H9 (cell line): ENCODE measurements at regions not wholly inside any gene's neighbourhood (a gene's known extent, or its start where the extent isn't known, plus 50 kb on each side); places are given as distances from the start of the nearest gene placed in this dataset.

ENCODE experiments used
- DNase-seq: peaks from one replicate; pipeline ENCODE4 v3.0.0-alpha.2; 2017
- H2AFZ ChIP-seq: one replicate; pipeline ENCODE4 v1.6.1; 2013; ENCODE audit warnings: mild to moderate bottlenecking, low read length, control low read depth, moderate library complexity
- H2AK5ac ChIP-seq: 2 replicates; pipeline ENCODE4 v1.6.1; 2013; ENCODE audit warnings: low read length, control low read depth, mixed read lengths; ENCODE audit not compliant: insufficient read length
- H2BK120ac ChIP-seq: one replicate; pipeline ENCODE4 v1.6.1; 2013; ENCODE audit warnings: low read depth, mild to moderate bottlenecking, low read length, control low read depth, inconsistent platforms; ENCODE audit not compliant: poor library complexity, severe bottlenecking
- H2BK12ac ChIP-seq: 2 replicates; pipeline ENCODE4 v1.6.1; 2013; ENCODE audit warnings: low read length, control low read depth, mixed read lengths, low read depth; ENCODE audit not compliant: insufficient read length
- H2BK15ac ChIP-seq: 2 replicates; pipeline ENCODE4 v1.6.1; 2013; ENCODE audit warnings: low read depth, low read length, control low read depth
- H2BK20ac ChIP-seq: one replicate; pipeline ENCODE4 v1.6.1; 2013; ENCODE audit warnings: low read depth, mild to moderate bottlenecking, low read length, control low read depth, inconsistent platforms; ENCODE audit not compliant: poor library complexity, severe bottlenecking
- H2BK5ac ChIP-seq: 2 replicates; pipeline ENCODE4 v1.6.1; 2013; ENCODE audit warnings: low read length, control low read depth, mixed read lengths; ENCODE audit not compliant: insufficient read length
- H3K14ac ChIP-seq: 2 replicates; pipeline ENCODE4 v1.6.1; 2013; ENCODE audit warnings: low read length, control low read depth; ENCODE audit not compliant: insufficient read depth
- H3K18ac ChIP-seq: 2 replicates; pipeline ENCODE4 v1.6.1; 2013; ENCODE audit warnings: low read depth, mild to moderate bottlenecking, mixed read lengths, low read length, control low read depth; ENCODE audit not compliant: insufficient read length
- H3K23ac ChIP-seq: 2 replicates; pipeline ENCODE4 v1.6.1; 2013; ENCODE audit warnings: low read length, control low read depth, mixed read lengths, low read depth; ENCODE audit not compliant: insufficient read length
- H3K23me2 ChIP-seq: 2 replicates; pipeline ENCODE4 v1.6.1; 2013; ENCODE audit warnings: low read depth, mild to moderate bottlenecking, mixed read lengths, low read length, control low read depth; ENCODE audit not compliant: insufficient read length, poor library complexity, severe bottlenecking
- H3K27ac ChIP-seq: 2 replicates; pipeline ENCODE4 v1.5.1; 2013; ENCODE audit warnings: low read length, control low read depth, mixed read lengths, low read depth; ENCODE audit not compliant: insufficient read length
- H3K27me3 ChIP-seq: 2 replicates; pipeline ENCODE4 v1.6.1; 2013; ENCODE audit warnings: low read length, control low read depth, inconsistent platforms; ENCODE audit not compliant: insufficient read depth
- H3K4ac ChIP-seq: 2 replicates; pipeline ENCODE4 v1.6.1; 2013; ENCODE audit warnings: low read depth, mild to moderate bottlenecking, control low read depth, inconsistent platforms, low read length, moderate library complexity
- H3K4me1 ChIP-seq: 2 replicates; pipeline ENCODE4 v1.6.1; 2013; ENCODE audit warnings: low read length, control low read depth, inconsistent platforms; ENCODE audit not compliant: insufficient read depth
- H3K4me2 ChIP-seq: 2 replicates; pipeline ENCODE4 v1.6.1; 2013; ENCODE audit warnings: low read length, control low read depth, mixed read lengths; ENCODE audit not compliant: insufficient read length, insufficient read depth
- H3K56ac ChIP-seq: 2 replicates; pipeline ENCODE4 v1.6.1; 2013; ENCODE audit warnings: low read depth, mild to moderate bottlenecking, mixed read lengths, low read length, control low read depth; ENCODE audit not compliant: insufficient read length
- H3K79me1 ChIP-seq: 2 replicates; pipeline ENCODE4 v1.6.1; 2013; ENCODE audit warnings: low read depth, mild to moderate bottlenecking, moderate library complexity, low read length, control low read depth, inconsistent platforms; ENCODE audit not compliant: insufficient read depth, poor library complexity, severe bottlenecking
- H3K79me2 ChIP-seq: 2 replicates; pipeline ENCODE4 v1.6.1; 2013; ENCODE audit warnings: low read length, control low read depth, inconsistent platforms; ENCODE audit not compliant: insufficient read depth
- H3K9ac ChIP-seq: 2 replicates; pipeline ENCODE4 v1.6.1; 2013; ENCODE audit warnings: low read length, control low read depth, mixed read lengths; ENCODE audit not compliant: insufficient read length; ENCODE audit errors: extremely low read depth
- H3K9me3 ChIP-seq: one replicate; pipeline ENCODE4 v1.6.1; 2013; ENCODE audit warnings: low read depth, low read length, inconsistent platforms; ENCODE audit not compliant: control insufficient read depth
- H3T11ph ChIP-seq: one replicate; pipeline ENCODE4 v1.6.1; 2013; ENCODE audit warnings: mild to moderate bottlenecking, low read length, control low read depth, inconsistent platforms
- H4K20me1 ChIP-seq: one replicate; pipeline ENCODE4 v1.6.1; 2013; ENCODE audit not compliant: control insufficient read depth, insufficient read length, insufficient read depth
- H4K5ac ChIP-seq: 2 replicates; pipeline ENCODE4 v1.6.1; 2013; ENCODE audit warnings: low read depth, mild to moderate bottlenecking, mixed read lengths, low read length, control low read depth; ENCODE audit not compliant: insufficient read length
- H4K8ac ChIP-seq: replicated peaks from 2 replicates; pipeline ENCODE4 v1.6.1; 2013; ENCODE audit warnings: low read length, control low read depth, mixed read lengths, low read depth; ENCODE audit not compliant: insufficient read length
- H4K91ac ChIP-seq: 2 replicates; pipeline ENCODE4 v1.6.1; 2013; ENCODE audit warnings: low read depth, mild to moderate bottlenecking, moderate library complexity, mixed read lengths, low read length, control low read depth; ENCODE audit not compliant: insufficient read length
- H3K27ac Mint-ChIP-seq, 3 experiments: 2 replicates in 2 of 3; 3 replicates in 1 of 3; pipeline ENCODE4 v1.8.0; 2020 to 2021; ENCODE audit warnings: mixed read lengths in 3 of 3, mild to moderate bottlenecking in 1 of 3, moderate library complexity in 1 of 3
- H3K27me3 Mint-ChIP-seq: 2 replicates; pipeline ENCODE4 v1.8.0; 2021; ENCODE audit warnings: low read depth, mild to moderate bottlenecking, moderate library complexity, mixed read lengths
- H3K36me3 Mint-ChIP-seq, 3 experiments: 2 replicates in 2 of 3; 3 replicates in 1 of 3; pipeline ENCODE4 v1.8.0; 2020 to 2021; ENCODE audit warnings: low read depth in 3 of 3, mixed read lengths in 3 of 3; ENCODE audit not compliant: insufficient read depth in 1 of 3
- H3K4me1 Mint-ChIP-seq, 2 experiments: 2 replicates each; pipeline ENCODE4 v1.8.0; 2020; ENCODE audit warnings: mixed read lengths in 2 of 2
- H3K4me3 Mint-ChIP-seq, 2 experiments: 2 replicates in 1 of 2; 3 replicates in 1 of 2; pipeline ENCODE4 v1.8.0; 2020 to 2021; ENCODE audit warnings: mild to moderate bottlenecking in 2 of 2, mixed read lengths in 2 of 2, moderate library complexity in 1 of 2
- H3K9me3 Mint-ChIP-seq, 2 experiments: 2 replicates in 1 of 2; 3 replicates in 1 of 2; pipeline ENCODE4 v1.8.0; 2020; ENCODE audit warnings: mild to moderate bottlenecking in 2 of 2, mixed read lengths in 2 of 2, moderate library complexity in 1 of 2
- WGBS: extraction: QIAGEN DNeasy Blood & Tissue Kit; methylation state at CpG from one replicate; pipeline ENCODE4 v1.1.7; 2013; ENCODE audit warnings: missing lambda C conversion rate, low lambda C conversion rate, mixed read lengths; ENCODE audit not compliant: insufficient read length; ENCODE audit errors: extremely low coverage; 5-methylcytosine and 5-hydroxymethylcytosine counted together
- TF ChIP-seq, protein P1 (sequence below): fragments of 200-600 bp; sonication (generic); conservative IDR thresholded peaks from 3 replicates; pipeline ENCODE4 v1.8.0; 2021; ENCODE audit warnings: antibody characterized with exemption, mild to moderate bottlenecking

DNA sequence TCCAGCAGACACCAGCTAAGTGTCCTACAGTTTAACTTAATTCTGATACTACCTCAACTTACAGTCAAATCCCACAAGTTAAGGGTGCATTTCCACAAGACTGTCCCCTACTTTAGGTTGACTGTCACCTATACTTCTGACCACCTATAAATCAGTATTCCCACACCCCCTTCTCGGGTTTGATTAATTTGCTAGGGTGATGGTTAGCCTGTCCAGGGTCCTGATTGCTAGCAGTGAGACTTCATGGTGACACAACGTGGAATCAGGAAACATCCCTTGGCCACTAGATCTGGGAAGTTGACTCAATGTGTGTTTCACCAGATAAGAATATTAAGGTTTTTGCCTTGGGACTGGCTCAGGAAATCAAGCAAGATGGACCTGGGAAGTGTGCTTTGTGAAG, 88.4 kb downstream of the OR13A1 start:
- H3K4me1 ChIP-seq = no peaks in the 10 kb centered on the region
- H3K9ac ChIP-seq = no peak overlapping the region
- H2AK5ac ChIP-seq = no peak overlapping the region
- WGBS = no CpG with 5 or more reads among the region's 2 CpGs
- H3K27ac Mint-ChIP-seq = no peak overlapping the region
- H3K27me3 Mint-ChIP-seq = no peaks in the 10 kb centered on the region; the same call in none of the 2 replicates
- no peaks in the 10 kb centered on the region for H4K20me1 ChIP-seq
- no peaks in the 10 kb centered on the region for H3K27me3 ChIP-seq
- H3K4me1 Mint-ChIP-seq = no peaks in the 10 kb centered on the region
- no peaks in the 10 kb centered on the region for H3K79me2 ChIP-seq
- H3T11ph ChIP-seq = no peak overlapping the region
- no peak overlapping the region for H3K14ac ChIP-seq
- H3K4ac ChIP-seq = no peak overlapping the region
- no peak overlapping the region for H2BK120ac ChIP-seq
- H2BK5ac ChIP-seq = no peak overlapping the region
- H3K79me1 ChIP-seq = no peaks in the 10 kb centered on the region
- H4K91ac ChIP-seq = no peak overlapping the region
- no peak overlapping the region for H3K4me3 Mint-ChIP-seq
- H3K56ac ChIP-seq = no peak overlapping the region
- H2BK12ac ChIP-seq = no peak overlapping the region
- no peak overlapping the region for H3K18ac ChIP-seq
- TF ChIP-seq, protein P1, sequence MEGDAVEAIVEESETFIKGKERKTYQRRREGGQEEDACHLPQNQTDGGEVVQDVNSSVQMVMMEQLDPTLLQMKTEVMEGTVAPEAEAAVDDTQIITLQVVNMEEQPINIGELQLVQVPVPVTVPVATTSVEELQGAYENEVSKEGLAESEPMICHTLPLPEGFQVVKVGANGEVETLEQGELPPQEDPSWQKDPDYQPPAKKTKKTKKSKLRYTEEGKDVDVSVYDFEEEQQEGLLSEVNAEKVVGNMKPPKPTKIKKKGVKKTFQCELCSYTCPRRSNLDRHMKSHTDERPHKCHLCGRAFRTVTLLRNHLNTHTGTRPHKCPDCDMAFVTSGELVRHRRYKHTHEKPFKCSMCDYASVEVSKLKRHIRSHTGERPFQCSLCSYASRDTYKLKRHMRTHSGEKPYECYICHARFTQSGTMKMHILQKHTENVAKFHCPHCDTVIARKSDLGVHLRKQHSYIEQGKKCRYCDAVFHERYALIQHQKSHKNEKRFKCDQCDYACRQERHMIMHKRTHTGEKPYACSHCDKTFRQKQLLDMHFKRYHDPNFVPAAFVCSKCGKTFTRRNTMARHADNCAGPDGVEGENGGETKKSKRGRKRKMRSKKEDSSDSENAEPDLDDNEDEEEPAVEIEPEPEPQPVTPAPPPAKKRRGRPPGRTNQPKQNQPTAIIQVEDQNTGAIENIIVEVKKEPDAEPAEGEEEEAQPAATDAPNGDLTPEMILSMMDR = no peak
- no peak overlapping the region for H2BK15ac ChIP-seq
- no peak overlapping the region for H3K23ac ChIP-seq
- H3K23me2 ChIP-seq = no peaks in the 10 kb centered on the region
- peaks cover 19 to 21% of the 10 kb centered on the region in 2 experiments for H3K9me3 Mint-ChIP-seq
- H2BK20ac ChIP-seq = no peak overlapping the region
- peaks cover 15 to 16% (median 16%) of the 10 kb centered on the region in 3 experiments for H3K36me3 Mint-ChIP-seq
- no peak overlapping the region for H3K27ac ChIP-seq
- H4K5ac ChIP-seq = no peak overlapping the region
- H4K8ac ChIP-seq = no peak overlapping the region
- peaks cover 21% of the 10 kb centered on the region for H3K9me3 ChIP-seq
- DNase-seq = no peak
- H3K4me2 ChIP-seq = no peak overlapping the region
- no peak overlapping the region for H2AFZ ChIP-seq
